Adrenal gland (tissue), 5 donors: ENCODE measurements at regions not wholly inside any gene's neighbourhood (a gene's known extent, or its start where the extent isn't known, plus 50 kb on each side); places are given as distances from the start of the nearest gene placed in this dataset.

Experiments
- CTCF ChIP-seq, 6 experiments: fragments of 450-650 bp in 4 of 6; fragments of 200-600 bp in 2 of 6; sonication (generic) in 1 of 6; IDR thresholded peaks; 1 replicate in 5 of 6; 2 replicates in 1 of 6; pipeline versions ENCODE4 v1.5.1 to v1.8.0; 2016 to 2021; ENCODE audit warnings: antibody characterized with exemption in 6 of 6, mild to moderate bottlenecking in 2 of 6, moderate library complexity in 1 of 6
- POLR2A ChIP-seq, 2 donors: fragments of 450-650 bp; IDR thresholded peaks; one replicate each; pipeline ENCODE4 v1.6.1; 2017; ENCODE audit warnings: antibody characterized with exemption in 2 of 2, mild to moderate bottlenecking in 2 of 2, moderate library complexity in 1 of 2
- donor health status: DM: no; HTN: no; CAD: no.

- TF ChIP-seq CTCF (IDR thresholded peaks at IDR 0.05) (no peak), POLR2A (IDR thresholded peaks at IDR 0.05) (no peak)
Measured at GRCh38 chr1:114037962-114038816, 58.9 kb downstream of the OLFML3 start.
